GM12878 (cell line): ENCODE measurements at regions not wholly inside any gene's neighbourhood (a gene's known extent, or its start where the extent isn't known, plus 50 kb on each side); places are given as distances from the start of the nearest gene placed in this dataset.

ENCODE experiments used
- ATF3 ChIP-seq: IDR thresholded peaks from 2 replicates; pipeline ENCODE4 v1.6.1; 2011; ENCODE audit warnings: low read depth, mild to moderate bottlenecking, low read length, moderate library complexity, borderline replicate concordance; ENCODE audit errors: extremely low read depth
- BCL3 ChIP-seq: IDR thresholded peaks from 2 replicates; pipeline ENCODE4 v1.6.1; 2011; ENCODE audit warnings: borderline replicate concordance, low read depth, mild to moderate bottlenecking, moderate library complexity, low read length; ENCODE audit not compliant: insufficient read depth, poor library complexity, severe bottlenecking
- BCLAF1 ChIP-seq: fragments of 450-650 bp; IDR thresholded peaks from 2 replicates; pipeline ENCODE4 v1.6.1; 2017; ENCODE audit warnings: antibody characterized with exemption, mild to moderate bottlenecking, moderate library complexity
- BHLHE40 ChIP-seq, 2 experiments: fragments of 450-650 bp in 1 of 2; IDR thresholded peaks; 2 replicates each; pipeline ENCODE4 v1.6.1; 2011 to 2017; ENCODE audit warnings: low read depth in 2 of 2, borderline replicate concordance in 1 of 2, improper control_type of control experiment in 1 of 2, low read length in 1 of 2, mild to moderate bottlenecking in 1 of 2
- CBX5 ChIP-seq: sonication (generic); IDR thresholded peaks from 2 replicates; pipeline ENCODE4 v1.6.1; 2016; ENCODE audit warnings: low read depth, moderate library complexity, mild to moderate bottlenecking, inconsistent platforms
- CHD1 ChIP-seq: IDR thresholded peaks from 2 replicates; pipeline ENCODE4 v1.6.1; 2012; ENCODE audit warnings: low read depth, low read length, improper control_type of control experiment
- ELK1 ChIP-seq: IDR thresholded peaks from 2 replicates; pipeline ENCODE4 v1.6.1; 2012; ENCODE audit warnings: low read depth, low read length, improper control_type of control experiment
- ETV6 ChIP-seq, 2 experiments: fragments of 450-650 bp in 1 of 2; IDR thresholded peaks in 1 of 2; conservative IDR thresholded peaks in 1 of 2; 2 replicates each; pipeline ENCODE4 v1.6.1; 2014; ENCODE audit warnings: antibody characterized with exemption in 1 of 2, borderline replicate concordance in 1 of 2, low read depth in 1 of 2, mild to moderate bottlenecking in 1 of 2, moderate library complexity in 1 of 2
- HSF1 ChIP-seq: fragments of 150-350 bp; IDR thresholded peaks from 2 replicates; pipeline ENCODE4 v1.6.1; 2014; ENCODE audit warnings: mild to moderate bottlenecking, low read depth, low read length
- MYC ChIP-seq: IDR thresholded peaks from 2 replicates; pipeline ENCODE4 v1.6.1; 2011; ENCODE audit warnings: mild to moderate bottlenecking, low read length, moderate library complexity, inconsistent platforms; ENCODE audit not compliant: insufficient read depth, insufficient replicate concordance, insufficient read length, severe bottlenecking
- POLR2A ChIP-seq: IDR thresholded peaks from 2 replicates; pipeline ENCODE4 v1.6.1; 2011; ENCODE audit warnings: low read depth, mild to moderate bottlenecking, low read length
- POLR2AphosphoS2 ChIP-seq: IDR thresholded peaks from 2 replicates; pipeline ENCODE4 v1.6.1; 2011; ENCODE audit warnings: low read depth, mild to moderate bottlenecking, low read length, improper control_type of control experiment, moderate library complexity
- POLR2AphosphoS5 ChIP-seq: IDR thresholded peaks from 2 replicates; pipeline ENCODE4 v1.6.1; 2011; ENCODE audit warnings: mild to moderate bottlenecking, low read length, inconsistent platforms
- SKIL ChIP-seq: fragments of 450-650 bp; IDR thresholded peaks from 2 replicates; pipeline ENCODE4 v1.6.1; 2017; ENCODE audit warnings: mild to moderate bottlenecking, low read depth, inconsistent platforms; ENCODE audit not compliant: poor library complexity, severe bottlenecking
- SRF ChIP-seq, 2 experiments: IDR thresholded peaks; 2 replicates each; pipeline ENCODE4 v1.6.1; 2011; ENCODE audit warnings: low read depth in 2 of 2, low read length in 2 of 2, mild to moderate bottlenecking in 1 of 2, moderate library complexity in 1 of 2
- STAT1 ChIP-seq: fragments of 450-650 bp; conservative IDR thresholded peaks from 2 replicates; pipeline ENCODE4 v1.6.1; 2014; ENCODE audit warnings: antibody characterized with exemption, mild to moderate bottlenecking
- TAF1 ChIP-seq: IDR thresholded peaks from 2 replicates; pipeline ENCODE4 v1.6.1; 2011; ENCODE audit warnings: mild to moderate bottlenecking, low read depth, low read length, borderline replicate concordance
- ZNF207 ChIP-seq: fragments of 450-650 bp; IDR thresholded peaks from 2 replicates; pipeline ENCODE4 v1.6.1; 2014; ENCODE audit warnings: antibody characterized with exemption, mild to moderate bottlenecking, borderline replicate concordance

- TF ChIP-seq BCLAF1 (no peak), SRF (IDR thresholded peaks at IDR 0.05; ENCODE audit: low read depth in 2 of 2, low read length in 2 of 2) (peak in 1 of 2 experiments; percentile 67; a peak in 1 of 4 replicates), CHD1 (no peak), CBX5 (0 out of 2 replicates have a peak, but pooled peaks have one; percentile 80), BHLHE40 (IDR thresholded peaks at IDR 0.05; ENCODE audit: borderline replicate concordance in 1 of 2, low read depth in 2 of 2, low read length in 1 of 2) (peak; percentile 57 to 71; a peak in 3 of 4 replicates), HSF1 (no peak), SKIL (peak; percentile 81), POLR2AphosphoS5 (no peak), POLR2A (no peak), POLR2AphosphoS2 (no peak), MYC (no peak), ZNF207 (no peak), STAT1 (no peak), ETV6 (conservative IDR thresholded peaks at IDR 0.05 in 1 of 2, IDR thresholded peaks at IDR 0.05 in 1 of 2; ENCODE audit: borderline replicate concordance in 1 of 2, low read depth in 1 of 2) (peak in 1 of 2 experiments; percentile 35; a peak in 1 of 4 replicates), ATF3 (no peak), ELK1 (no peak), TAF1 (no peak), BCL3 (peak; percentile 82)
These were observed 341.6 kb downstream of the QKI start (continued) for GRCh38 chr6:163756079-163756478.
